ENCODE measurements at regions not wholly inside any gene's neighbourhood (a gene's known extent, or its start where the extent isn't known, plus 50 kb on each side); places are given as distances from the start of the nearest gene placed in this dataset.

- H3K27me3 Mint-ChIP-seq (ENCODE audit: insufficient read depth) = no peaks in the 10 kb centered on the region
- H3K4me3 Mint-ChIP-seq = peak overlapping the region; percentile 3; the same call in 1 of the 2 replicates
- TF ChIP-seq CTCF (IDR thresholded peaks at IDR 0.05) = no peak
- peaks cover 45% of the 10 kb centered on the region for H3K4me1 Mint-ChIP-seq (ENCODE audit: low read depth)
- H3K9me3 Mint-ChIP-seq = no peaks in the 10 kb centered on the region
- H3K27ac Mint-ChIP-seq = no peak overlapping the region
- no peak for DNase-seq
- peaks cover 4% of the 10 kb centered on the region for H3K36me3 Mint-ChIP-seq (ENCODE audit: low read depth)
These were observed 891.4 kb downstream of the CCDC85A start for GRCh38 chr2:57075226-57075625.

- Mint-ChIP-seq H3K4me1 (ENCODE audit: low read depth) (peaks cover 47% of the 10 kb centered on the region), H3K36me3 (ENCODE audit: low read depth) (peaks cover 16% of the 10 kb centered on the region)
- DNase-seq = peak; percentile 36
These were observed 896.2 kb downstream of the CCDC85A start for GRCh38 chr2:57080035-57080434.

GRCh38 chr2:57084697-57085281 lies 901.0 kb downstream of the CCDC85A start:
- peaks cover 1% of the 10 kb centered on the region for H3K27me3 Mint-ChIP-seq (ENCODE audit: insufficient read depth)
- no peak for TF ChIP-seq CTCF (IDR thresholded peaks at IDR 0.05)

More at GRCh38 chr2:57080035-57080434, 896.2 kb downstream of the CCDC85A start:
- H3K27me3 Mint-ChIP-seq (ENCODE audit: insufficient read depth) = peaks cover 1% of the 10 kb centered on the region
- no peak overlapping the region for H3K27ac Mint-ChIP-seq
- TF ChIP-seq CTCF (IDR thresholded peaks at IDR 0.05) = no peak
- H3K9me3 Mint-ChIP-seq = no peaks in the 10 kb centered on the region
- H3K4me3 Mint-ChIP-seq = no peak overlapping the region

GRCh38 chr2:57093020-57093419 lies 909.2 kb downstream of the CCDC85A start:
- no peak for DNase-seq
- no peaks in the 10 kb centered on the region for H3K4me1 Mint-ChIP-seq (ENCODE audit: low read depth)
- H3K36me3 Mint-ChIP-seq (ENCODE audit: low read depth) = peaks cover 36% of the 10 kb centered on the region
- no peaks in the 10 kb centered on the region for H3K27me3 Mint-ChIP-seq (ENCODE audit: insufficient read depth)
- no peak overlapping the region for H3K4me3 Mint-ChIP-seq
- TF ChIP-seq CTCF (IDR thresholded peaks at IDR 0.05) = no peak
- no peak overlapping the region for H3K27ac Mint-ChIP-seq
- H3K9me3 Mint-ChIP-seq = peaks cover 28% of the 10 kb centered on the region

More at GRCh38 chr2:57084697-57085281, 901.0 kb downstream of the CCDC85A start:
- DNase-seq = no peak
- Mint-ChIP-seq H3K4me3 (no peak overlapping the region), H3K4me1 (ENCODE audit: low read depth) (peaks cover 25% of the 10 kb centered on the region), H3K9me3 (no peaks in the 10 kb centered on the region), H3K27ac (no peak overlapping the region), H3K36me3 (ENCODE audit: low read depth) (peaks cover 20% of the 10 kb centered on the region)

- Mint-ChIP-seq H3K36me3 (ENCODE audit: low read depth) (peaks cover 63% of the 10 kb centered on the region), H3K4me1 (ENCODE audit: low read depth) (peaks cover 12% of the 10 kb centered on the region; the same call in 1 of the 2 replicates), H3K27ac (no peak overlapping the region), H3K27me3 (ENCODE audit: insufficient read depth) (peaks cover 2% of the 10 kb centered on the region; the same call in 1 of the 2 replicates), H3K4me3 (no peak overlapping the region), H3K9me3 (peaks cover 49% of the 10 kb centered on the region)
- no peak for DNase-seq
- no peak for TF ChIP-seq CTCF (IDR thresholded peaks at IDR 0.05)
These were observed 914.1 kb downstream of the CCDC85A start for GRCh38 chr2:57097855-57098254.

All from HFFc6 (cell line).